GM21529 (cell line): ENCODE measurements at regions not wholly inside any gene's neighbourhood (a gene's known extent, or its start where the extent isn't known, plus 50 kb on each side); places are given as distances from the start of the nearest gene placed in this dataset.
"Not testable (repeated sequence)": the region's sequence is repeated elsewhere in the genome, so short reads cannot be mapped to it uniquely, and the experiment has no call there.

ENCODE experiments used
- ATAC-seq: cut with Tn5 transposase; IDR thresholded peaks from one replicate; pipeline ENCODE4 v1.9.1; 2021; ENCODE audit not compliant: unreplicated experiment

- ATAC-seq = peak; percentile 38
Observed at GRCh38 chr6:135129136-135129856, 51.8 kb upstream of the MYB start.

GRCh38 chr6:135128268-135128914 lies 52.7 kb upstream of the MYB start:
- peak; percentile 90 for ATAC-seq

- no peak for ATAC-seq
Observed at GRCh38 chr6:135126729-135127128, 54.4 kb upstream of the MYB start.

- no peak for ATAC-seq
Observed at GRCh38 chr6:135126034-135126433, 55.1 kb upstream of the MYB start.

GRCh38 chr6:135121434-135121833 lies 59.7 kb upstream of the MYB start:
- ATAC-seq = no peak

GRCh38 chr6:135118134-135118730 lies 62.9 kb upstream of the MYB start:
- no peak for ATAC-seq

GRCh38 chr6:135117413-135117968 lies 62.9 kb upstream of the HBS1L start:
- peak; percentile 37 for ATAC-seq

GRCh38 chr6:135116571-135116970 lies 61.9 kb upstream of the HBS1L start:
- ATAC-seq = no peak

- no peak for ATAC-seq
Observed at GRCh38 chr6:135115834-135116233, 61.2 kb upstream of the HBS1L start.

- ATAC-seq = no peak
Observed at GRCh38 chr6:135115411-135115810, 60.8 kb upstream of the HBS1L start.

GRCh38 chr6:135114355-135115145 lies 59.9 kb upstream of the HBS1L start:
- ATAC-seq = peak; percentile 75

- no peak for ATAC-seq
Observed at GRCh38 chr6:135113860-135114259, 59.2 kb upstream of the HBS1L start.

GRCh38 chr6:135112951-135113350 lies 58.3 kb upstream of the HBS1L start:
- not testable (repeated sequence) for ATAC-seq

GRCh38 chr6:135110261-135110781 lies 55.7 kb upstream of the HBS1L start:
- ATAC-seq = not testable (repeated sequence)

- ATAC-seq = no peak
Observed at GRCh38 chr6:135109761-135110160, 55.1 kb upstream of the HBS1L start.

- no peak for ATAC-seq
Observed at GRCh38 chr6:135108692-135109091, 54.1 kb upstream of the HBS1L start.

- ATAC-seq = no peak
Observed at GRCh38 chr6:135106611-135107010, 52.0 kb upstream of the HBS1L start.

- ATAC-seq = no peak
Observed at GRCh38 chr6:135105710-135106109, 51.1 kb upstream of the HBS1L start.

GRCh38 chr6:135105299-135105698 lies 50.7 kb upstream of the HBS1L start:
- ATAC-seq = no peak
